ENCODE measurements at regions not wholly inside any gene's neighbourhood (a gene's known extent, or its start where the extent isn't known, plus 50 kb on each side); places are given as distances from the start of the nearest gene placed in this dataset.

GRCh38 chr1:199333180-199333579, 694.3 kb upstream of the NR5A2 start:
- no peak for DNase-seq (ENCODE audit: low read depth)

DNA sequence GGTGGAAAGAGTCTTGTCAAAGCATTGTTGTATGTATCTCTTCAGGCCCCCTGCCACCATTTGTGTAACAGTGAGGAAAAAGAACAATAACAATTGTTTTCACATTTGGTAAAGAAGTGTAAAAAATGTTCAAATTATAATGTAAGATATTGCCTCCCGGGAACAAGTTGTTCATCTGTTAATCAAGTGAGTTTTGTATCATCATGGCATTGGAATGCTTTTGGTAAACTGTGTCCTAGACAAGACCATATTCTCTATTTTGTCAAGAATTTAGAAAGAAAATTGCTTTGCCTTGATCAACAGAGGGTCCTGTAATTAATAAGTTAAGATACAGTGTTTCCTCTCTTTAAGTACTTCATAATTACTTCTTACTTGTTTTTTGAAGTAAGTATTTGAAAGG, 692.0 kb upstream of the NR5A2 start:
- DNase-seq (ENCODE audit: low read depth): no peak

- no peak for DNase-seq (ENCODE audit: low read depth)
Measured at GRCh38 chr1:199336745-199337640, 690.5 kb upstream of the NR5A2 start.

- DNase-seq (ENCODE audit: low read depth): no peak
Measured at GRCh38 chr1:199338760-199339159, 688.8 kb upstream of the NR5A2 start.

DNA sequence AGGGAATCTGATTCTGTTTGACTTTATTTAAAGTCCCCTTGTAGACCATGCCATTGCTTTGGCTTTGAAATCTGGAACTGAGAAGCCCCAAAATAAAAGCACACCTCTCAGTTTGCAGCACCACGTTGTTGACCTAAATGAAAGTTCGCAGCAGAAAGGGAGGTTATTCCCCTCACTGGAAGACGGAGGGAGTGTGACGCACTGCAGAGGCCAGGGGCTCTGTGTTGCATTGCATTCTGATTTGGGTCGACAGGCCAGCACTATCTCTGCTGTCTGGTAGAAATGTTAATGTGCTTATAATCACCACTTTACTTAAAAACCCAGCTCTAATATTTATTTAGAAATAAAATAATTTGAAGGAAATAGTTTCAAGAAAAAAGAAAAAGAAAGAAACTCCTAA, 675.2 kb upstream of the NR5A2 start:
- DNase-seq (ENCODE audit: low read depth): no peak

DNA sequence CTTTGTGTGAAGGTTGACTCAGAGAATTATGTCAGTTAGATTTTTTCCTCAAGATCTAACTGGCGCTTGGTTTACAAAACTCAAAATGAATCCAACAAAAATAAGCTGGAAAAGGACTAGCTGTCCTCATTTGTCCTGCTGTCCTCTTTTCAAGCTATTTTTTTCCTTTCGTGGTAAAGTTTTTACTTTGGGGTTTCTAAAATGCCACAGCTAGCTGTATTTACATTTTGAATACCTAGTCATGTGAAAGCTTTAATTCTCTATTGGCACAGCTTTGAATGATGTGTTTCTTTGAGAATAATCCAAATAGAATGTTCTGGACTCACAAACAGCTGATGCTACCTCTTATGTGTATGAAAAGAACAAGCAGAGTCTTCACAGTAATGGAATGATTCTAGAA, 673.6 kb upstream of the NR5A2 start:
- DNase-seq (ENCODE audit: low read depth): no peak

DNA sequence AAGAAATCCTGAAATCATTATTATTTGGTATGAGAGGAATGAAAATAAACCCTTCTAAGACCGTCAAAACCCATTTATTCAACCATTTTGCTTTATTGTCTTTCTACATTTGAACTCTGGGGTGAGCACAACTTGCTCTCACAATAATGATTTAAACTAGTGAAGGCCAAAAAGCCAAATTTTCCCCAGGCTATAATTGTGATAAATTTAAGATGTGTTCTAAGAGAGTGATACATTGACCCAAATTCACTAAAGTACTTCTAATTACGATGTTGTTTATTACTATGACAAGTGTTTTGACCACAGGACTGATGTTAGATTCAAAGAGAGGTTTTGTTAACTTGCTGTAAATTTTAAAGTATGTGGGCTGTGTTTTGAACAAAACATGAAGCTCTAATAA, 670.9 kb upstream of the NR5A2 start:
- DNase-seq (ENCODE audit: low read depth): no peak

DNA sequence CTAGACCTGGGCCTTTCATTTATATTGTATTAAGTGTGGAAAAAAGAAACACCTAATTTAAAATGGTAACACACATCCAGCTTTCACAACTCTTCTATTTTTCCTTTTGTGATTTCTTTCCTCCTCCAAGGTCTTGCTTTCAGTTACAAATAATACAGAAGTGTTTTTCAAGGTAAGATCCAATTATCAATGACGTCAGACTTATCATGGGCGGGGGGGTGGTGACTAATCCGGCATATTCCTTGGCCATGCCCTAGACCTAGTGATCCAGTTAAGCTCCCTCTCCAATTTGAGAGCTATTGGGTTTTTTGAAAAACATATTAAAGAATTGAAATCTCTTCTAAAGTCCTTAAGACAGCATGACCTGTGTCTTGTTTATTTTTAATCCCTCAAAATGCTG, 669.9 kb upstream of the NR5A2 start:
- DNase-seq (ENCODE audit: low read depth): no peak

DNA sequence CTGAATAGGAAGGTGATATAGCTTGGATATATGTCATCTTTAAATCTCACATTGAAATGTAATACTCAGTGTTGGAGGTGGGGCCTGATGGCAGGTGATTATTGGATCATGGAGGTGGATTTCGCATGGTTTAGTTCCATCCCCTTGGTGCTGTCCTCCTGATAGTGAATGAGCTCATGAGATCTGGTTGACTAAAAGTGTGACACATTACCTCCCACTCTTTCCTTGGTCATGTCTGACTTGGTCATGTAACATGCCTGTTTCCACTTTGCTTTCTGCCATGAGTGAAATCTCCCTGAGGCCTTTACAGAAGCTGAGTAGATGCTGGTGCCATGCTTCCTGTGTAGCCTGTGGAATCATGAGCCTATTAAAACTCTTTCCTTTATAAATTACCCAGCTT, 664.5 kb upstream of the NR5A2 start:
- DNase-seq (ENCODE audit: low read depth): no peak

DNA sequence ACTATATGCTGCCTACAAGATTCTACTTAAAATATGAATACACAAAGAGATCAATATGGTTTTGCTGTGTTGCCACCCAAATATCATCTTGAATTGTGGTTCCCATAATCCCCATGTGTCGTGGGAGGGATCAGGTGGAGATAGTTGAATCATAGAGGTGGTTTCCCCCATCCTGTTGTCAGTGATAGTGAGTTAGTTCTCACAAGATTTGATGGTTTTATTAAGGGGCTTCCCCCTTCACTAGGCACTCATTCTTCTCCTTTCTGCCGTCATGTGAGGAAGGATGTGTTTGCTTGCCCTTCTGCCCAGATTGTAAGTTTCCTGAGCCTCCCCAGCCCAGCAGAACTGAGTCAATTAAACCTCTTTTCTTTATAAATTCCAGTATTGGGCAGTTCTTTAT, 654.4 kb upstream of the NR5A2 start:
- DNase-seq (ENCODE audit: low read depth): no peak

DNA sequence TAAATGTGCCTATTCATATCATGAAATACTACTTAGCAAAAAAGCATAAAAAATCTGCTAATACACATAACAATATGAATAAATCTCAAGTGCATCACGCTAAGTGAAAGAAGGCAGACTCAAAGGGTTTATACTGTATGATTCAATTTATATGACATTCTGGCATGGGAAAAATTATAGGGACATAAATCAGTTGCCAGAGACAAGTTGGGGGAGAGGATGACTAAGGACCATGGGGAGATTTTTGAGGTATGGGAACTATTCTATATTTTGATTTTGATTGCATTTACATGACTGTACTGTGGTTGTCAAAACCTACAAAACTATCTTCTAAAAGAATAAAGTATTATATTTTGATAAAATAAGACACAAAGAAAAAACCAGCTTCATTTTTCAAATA, 650.3 kb upstream of the NR5A2 start:
- DNase-seq (ENCODE audit: low read depth): no peak

DNA sequence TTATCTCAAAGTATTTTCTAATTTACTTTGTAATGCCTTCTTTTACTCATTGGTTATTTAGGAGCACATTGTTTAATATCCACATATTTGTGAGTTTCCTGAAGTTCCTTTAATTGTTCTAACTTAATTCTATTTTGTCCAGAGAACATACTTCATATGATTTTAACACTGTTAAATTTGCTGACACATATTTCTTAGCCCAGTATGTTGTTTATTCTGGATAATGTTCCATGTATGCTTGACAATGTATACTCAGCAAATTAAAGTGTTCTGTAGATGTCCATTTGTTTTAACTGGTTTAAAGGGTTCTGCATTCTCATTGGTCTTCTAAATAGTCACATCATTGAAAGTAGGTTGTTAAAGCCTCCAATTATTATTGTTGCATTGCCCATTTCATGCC, 643.7 kb upstream of the NR5A2 start:
- DNase-seq (ENCODE audit: low read depth): no peak

- no peak for DNase-seq (ENCODE audit: low read depth)
Measured at GRCh38 chr1:199394856-199395255, 632.7 kb upstream of the NR5A2 start.

GRCh38 chr1:199396456-199396855, 631.1 kb upstream of the NR5A2 start:
- DNase-seq (ENCODE audit: low read depth): no peak

- DNase-seq (ENCODE audit: low read depth): no peak
Measured at GRCh38 chr1:199399996-199400724, 627.4 kb upstream of the NR5A2 start.

GRCh38 chr1:199403531-199404116, 623.9 kb upstream of the NR5A2 start:
- DNase-seq (ENCODE audit: low read depth): no peak

- no peak for DNase-seq (ENCODE audit: low read depth)
Measured at GRCh38 chr1:199404191-199404590, 623.3 kb upstream of the NR5A2 start.

GRCh38 chr1:199404976-199405375, 622.5 kb upstream of the NR5A2 start:
- DNase-seq (ENCODE audit: low read depth): no peak

- DNase-seq (ENCODE audit: low read depth): no peak
Measured at GRCh38 chr1:199405634-199406196, 621.8 kb upstream of the NR5A2 start.

DNA sequence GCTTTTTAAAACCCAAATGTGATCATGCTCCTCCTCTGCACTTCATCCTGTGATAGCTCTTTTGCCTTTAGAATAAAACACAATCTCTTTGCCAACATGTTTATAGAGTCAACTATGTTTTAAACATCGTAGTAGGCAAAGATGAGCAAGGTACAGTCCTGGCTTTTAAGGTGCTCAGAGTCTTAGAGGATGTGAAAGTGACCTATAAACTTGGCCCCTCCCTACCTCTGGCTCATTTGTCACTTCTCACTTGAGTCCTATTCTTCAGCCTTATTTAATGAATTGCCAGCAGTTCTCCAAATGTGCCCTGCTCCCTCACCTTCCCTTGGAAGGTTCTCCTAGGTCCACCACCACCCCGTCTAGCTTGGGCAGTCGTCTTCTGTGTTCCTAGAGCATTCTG, 617.0 kb upstream of the NR5A2 start:
- DNase-seq (ENCODE audit: low read depth): no peak

GRCh38 chr1:199411506-199411905, 616.0 kb upstream of the NR5A2 start:
- no peak for DNase-seq (ENCODE audit: low read depth)

DNA sequence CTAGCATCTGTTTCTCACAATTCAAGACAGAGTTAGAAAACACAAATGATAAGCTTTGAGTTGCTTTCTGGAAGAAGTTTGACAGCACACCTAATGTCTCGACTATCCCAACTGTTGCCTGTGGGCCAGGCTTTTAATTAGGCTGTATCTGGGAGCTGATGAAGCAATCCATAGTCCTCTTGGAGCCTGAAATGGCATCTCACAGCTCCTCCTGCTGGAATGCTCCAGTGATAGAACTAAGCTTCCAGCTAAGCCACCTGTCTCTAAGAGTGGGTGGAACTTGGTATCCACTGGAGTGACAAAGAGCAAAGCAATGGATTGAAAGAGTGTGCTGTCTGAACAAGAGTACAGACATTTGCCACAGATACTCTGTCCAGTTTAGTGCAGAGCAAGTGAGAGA, 605.3 kb upstream of the NR5A2 start:
- no peak for DNase-seq (ENCODE audit: low read depth)

DNA sequence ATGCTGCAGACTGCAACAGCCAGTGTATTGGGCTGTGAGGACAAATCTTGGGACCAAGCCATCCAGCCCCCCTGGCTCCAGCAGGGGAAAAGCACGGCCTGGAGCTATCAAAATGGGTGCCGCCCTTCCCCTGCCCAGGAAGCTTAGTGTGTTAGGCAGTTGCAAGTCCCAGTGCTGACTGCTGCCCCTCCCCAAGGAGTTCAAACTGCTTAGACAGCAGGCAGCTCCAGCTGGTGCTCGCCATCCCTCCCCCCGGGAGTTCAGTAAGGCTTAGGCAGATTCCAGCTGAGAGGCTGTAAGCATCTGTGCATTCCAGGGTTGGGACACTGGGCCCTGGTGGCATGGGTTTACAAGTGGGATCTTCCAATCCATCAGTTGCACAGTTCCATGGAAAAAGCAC, 579.6 kb upstream of the NR5A2 start:
- no peak for DNase-seq (ENCODE audit: low read depth)
